ENCODE measurements at regions not wholly inside any gene's neighbourhood (a gene's known extent, or its start where the extent isn't known, plus 50 kb on each side); places are given as distances from the start of the nearest gene placed in this dataset.

DNA sequence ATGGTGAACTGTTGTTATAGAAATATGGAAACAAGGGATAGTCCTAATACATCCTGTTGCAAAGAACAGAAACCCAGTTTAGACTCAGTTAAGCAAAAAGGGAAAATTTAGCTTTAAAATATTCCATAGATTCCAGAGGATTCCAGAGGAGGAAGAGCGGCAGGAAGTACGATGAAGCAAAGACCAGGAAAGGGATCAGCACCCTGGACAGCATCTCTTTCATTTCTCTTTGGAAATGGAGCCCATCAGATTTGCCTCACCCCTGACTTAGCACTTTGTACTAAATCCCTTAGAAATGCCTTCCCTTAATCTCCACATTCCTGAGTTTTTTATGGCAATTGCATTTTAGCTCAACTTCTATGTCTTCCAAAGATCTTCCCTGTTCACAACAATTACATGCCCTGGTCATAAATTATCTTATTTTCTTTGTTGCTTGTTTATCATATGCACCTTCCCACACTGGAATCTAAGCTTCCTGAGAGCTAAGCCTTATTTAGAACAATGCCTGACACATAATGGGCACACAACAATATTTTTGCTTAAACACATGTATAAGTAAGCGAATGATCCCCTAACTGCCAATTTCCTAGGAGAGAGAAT, 150.0 kb upstream of the RBFOX1 start:
- DNase-seq = no peak

DNA sequence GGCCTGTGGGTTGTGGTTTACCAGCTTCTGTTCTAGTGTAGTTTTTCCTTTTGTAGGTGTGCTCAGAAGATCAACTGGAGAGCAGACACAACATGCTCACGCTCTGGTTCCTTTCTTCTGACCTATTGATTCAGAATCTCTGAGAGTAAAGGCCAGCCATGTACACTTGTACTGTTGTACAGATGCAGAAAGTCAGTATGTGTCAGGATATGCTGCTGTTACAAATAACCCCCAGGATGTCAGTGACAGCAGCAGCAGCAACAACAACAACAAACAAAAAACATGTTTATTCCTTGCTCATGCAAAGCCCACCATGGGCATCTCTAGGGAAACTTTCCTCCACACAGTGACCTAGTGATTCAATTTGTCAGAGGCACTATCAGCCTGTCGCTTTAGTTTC, 154.8 kb upstream of the RBFOX1 start:
- no peak for DNase-seq

DNA sequence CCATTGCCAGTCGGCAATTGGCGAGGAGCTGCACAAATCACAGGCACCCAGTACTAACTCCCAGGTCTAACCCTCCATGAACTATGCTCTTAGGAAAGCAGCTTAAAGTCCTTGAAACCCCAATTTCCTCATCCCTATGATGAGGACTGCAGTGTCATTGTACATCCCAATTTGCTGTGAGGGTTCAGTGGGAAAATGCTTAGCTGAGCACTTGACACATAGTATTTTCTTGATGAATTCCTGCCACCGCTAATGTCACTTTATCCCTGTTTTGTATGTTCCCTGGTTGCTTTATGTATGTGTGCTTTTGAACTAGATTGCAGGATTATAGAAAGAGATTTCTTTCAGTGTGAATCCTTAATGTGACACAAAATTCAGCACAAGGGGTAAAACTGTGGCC, 161.5 kb upstream of the RBFOX1 start:
- DNase-seq = no peak

DNA sequence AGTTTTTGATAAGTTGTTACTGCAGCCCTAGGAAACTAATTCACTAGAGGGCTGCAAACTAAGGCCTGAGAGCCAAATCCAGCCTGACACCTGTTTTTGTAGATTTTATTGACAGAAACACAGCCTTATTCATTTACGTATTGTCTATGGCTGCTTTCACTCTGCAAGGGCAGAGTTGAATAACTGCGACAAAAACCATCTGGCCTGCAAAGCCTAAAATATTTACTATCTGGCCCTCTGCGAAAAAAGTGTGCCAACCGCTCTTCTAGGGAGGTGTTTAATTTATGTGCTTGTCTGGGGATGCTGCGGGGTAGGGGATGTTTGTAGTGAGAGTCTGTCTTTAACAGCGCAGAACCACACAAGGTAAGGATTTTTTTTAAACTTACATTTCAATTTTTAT, 165.0 kb upstream of the RBFOX1 start:
- DNase-seq = no peak

DNA sequence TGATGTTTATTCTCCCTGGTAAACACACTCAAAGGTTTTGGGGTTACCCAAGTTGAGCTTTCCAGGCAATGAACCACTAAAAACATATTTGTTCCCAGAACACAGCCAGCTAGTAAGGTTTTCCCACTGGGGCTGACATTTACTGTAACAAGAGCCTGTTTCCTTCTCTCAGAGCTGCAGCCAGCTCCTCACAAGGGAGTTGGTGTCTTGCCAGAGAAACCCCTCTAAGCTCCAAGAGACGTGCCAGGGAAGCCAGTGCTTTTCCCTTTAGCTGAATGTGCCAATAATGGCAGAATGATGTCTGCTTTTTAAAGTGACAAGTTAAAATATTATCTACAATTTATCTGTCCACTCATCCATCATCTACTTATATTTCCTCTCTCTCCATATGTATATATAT, 170.8 kb upstream of the RBFOX1 start:
- DNase-seq = no peak

DNA sequence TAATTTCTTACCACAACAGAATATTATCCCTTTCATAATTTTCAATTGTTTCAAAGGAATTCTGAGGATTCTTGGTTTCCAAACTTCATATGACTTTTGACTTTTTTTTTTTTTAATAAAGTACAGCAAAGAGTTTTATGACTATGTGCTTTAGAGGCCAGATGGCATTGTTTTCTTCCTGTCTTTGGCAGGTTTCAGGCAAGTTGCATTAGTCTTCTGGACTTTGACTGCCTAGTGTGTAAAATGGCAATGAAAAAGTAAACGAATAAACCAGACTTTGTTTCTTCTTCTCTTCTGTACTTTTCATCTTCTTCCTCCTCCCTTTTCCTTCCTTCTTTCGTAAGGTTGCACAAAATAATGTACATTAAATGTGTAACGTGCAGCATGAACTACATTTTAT, 172.6 kb upstream of the RBFOX1 start:
- DNase-seq = no peak

DNA sequence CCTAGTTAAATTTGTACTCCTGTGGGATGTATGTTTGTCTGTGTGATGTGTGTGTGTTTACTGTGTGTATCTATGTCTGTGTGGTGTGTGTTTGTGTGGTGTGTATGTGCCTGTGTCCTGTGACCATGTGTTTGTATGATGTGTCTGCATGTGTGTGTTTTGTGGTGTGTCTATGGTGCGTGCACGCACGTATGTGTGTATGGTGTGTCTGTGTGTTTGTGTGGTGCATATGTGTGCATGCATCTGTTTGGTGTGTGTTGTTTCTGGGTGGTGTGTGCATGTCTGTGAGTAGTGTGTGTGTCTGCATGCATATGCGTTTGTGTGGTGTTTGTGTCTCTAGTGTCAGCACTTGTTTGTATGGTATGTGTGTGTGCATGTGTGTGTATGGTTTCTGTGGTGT, 174.2 kb upstream of the RBFOX1 start:
- no peak for DNase-seq

DNA sequence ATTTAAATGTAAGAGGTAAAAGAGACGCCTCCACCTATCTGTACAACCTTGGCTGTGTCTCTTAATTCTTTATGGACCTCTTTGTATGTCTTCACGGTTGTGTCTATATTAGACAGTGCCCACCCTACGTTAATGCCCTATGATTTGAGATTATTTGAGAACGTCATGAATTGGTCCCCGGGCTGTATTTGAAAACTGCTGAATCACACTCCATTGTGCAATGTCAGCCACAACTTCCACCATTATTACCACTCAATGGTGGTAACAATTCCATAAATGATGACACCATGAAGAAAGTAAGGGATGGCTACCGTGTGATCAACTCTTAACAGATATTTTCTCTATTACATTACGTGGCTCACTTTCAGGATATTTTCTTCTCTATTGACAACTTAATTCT, 182.4 kb upstream of the RBFOX1 start:
- DNase-seq = no peak

DNA sequence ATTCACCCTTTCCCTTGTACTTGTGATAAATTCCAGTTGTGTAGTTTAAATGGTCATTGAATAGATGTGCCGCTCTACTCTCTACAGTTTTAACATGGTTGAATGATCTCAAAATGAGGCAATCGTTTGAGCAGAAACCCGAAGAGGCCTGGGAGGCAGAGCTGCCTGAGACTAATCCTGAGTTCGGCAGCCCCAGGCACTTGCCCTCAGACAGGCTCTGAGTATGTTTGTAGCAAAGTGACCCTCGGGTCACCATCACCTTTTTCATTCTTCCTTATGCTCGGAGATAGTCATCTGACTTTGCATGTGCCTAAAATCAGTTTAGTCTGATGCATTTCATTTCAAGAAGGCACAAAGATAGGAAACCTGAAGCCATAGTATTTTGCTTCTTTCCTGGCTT, 184.0 kb upstream of the RBFOX1 start:
- no peak for DNase-seq

DNA sequence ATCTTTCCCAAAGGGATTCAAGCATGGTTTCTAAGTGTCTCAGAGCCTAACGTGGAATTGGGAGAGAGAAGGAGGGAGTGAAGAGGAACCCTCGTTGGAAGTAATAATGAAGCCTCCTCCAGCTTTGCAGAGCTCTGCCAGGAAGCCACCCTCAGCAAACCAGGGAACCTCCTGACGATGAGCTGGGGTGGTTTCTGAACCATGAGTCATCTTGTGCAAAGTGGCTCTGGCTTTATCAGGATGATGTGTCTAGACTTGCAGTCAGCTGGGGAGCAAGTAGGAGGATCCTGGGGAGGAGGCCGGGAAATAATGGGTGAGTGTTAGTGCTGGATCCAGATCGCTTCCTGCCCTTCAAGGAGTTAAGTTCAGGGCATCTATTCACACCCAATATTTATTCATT, 191.7 kb upstream of the RBFOX1 start:
- DNase-seq = no peak

DNA sequence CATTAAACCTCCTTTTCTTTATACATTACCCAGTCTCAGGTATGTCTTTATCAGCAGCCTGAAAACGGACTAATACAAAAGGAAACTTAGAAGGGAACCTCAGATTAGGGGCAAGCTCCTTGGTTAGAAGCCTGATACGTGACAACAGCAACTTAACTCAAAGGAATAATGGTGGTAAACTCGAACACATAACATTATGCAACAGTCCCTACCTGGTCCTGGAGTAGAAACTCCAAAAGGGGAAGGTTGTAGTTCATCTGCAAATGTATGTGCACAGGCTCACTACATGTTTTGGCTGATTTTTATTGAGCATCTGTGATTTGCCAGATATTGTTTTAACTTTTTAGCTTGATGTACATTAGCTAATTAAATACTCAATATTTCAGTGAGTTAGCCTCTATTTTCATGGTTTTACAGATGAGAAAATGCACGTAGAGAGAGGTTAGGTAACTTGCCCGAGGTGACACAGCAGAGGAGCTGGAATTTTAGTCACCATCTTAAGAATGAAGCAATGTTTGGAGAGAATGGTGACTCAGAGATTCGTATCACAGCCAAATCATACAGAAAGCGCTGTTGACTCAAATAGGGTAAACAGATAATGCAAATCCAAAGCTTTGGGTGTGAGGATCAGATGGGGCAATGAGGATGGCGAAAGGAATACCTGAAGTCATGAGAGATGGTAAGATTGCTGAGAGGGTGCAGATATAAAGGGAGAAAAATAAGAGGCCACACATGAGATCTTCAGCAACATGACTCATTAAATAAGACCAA, 194.9 kb upstream of the RBFOX1 start:
- no peak for DNase-seq

DNA sequence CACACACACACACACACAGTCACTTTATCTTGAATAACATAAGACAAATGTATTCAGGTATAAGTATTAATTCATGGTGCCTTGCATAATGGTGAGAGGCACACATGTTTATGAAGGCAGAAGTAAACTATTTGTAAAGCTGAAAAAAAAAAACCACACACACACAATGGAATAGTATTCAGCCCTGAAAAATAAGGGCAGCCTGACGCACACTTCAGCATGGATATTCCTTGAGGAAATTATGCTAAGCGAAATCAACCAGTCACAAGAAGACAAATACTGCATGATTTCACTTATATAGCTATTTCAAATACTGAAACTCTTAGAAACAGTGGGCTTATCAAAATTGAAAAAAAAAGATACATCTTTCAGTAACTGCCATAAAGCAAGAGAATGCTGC, 200.2 kb upstream of the RBFOX1 start:
- no peak for DNase-seq

DNA sequence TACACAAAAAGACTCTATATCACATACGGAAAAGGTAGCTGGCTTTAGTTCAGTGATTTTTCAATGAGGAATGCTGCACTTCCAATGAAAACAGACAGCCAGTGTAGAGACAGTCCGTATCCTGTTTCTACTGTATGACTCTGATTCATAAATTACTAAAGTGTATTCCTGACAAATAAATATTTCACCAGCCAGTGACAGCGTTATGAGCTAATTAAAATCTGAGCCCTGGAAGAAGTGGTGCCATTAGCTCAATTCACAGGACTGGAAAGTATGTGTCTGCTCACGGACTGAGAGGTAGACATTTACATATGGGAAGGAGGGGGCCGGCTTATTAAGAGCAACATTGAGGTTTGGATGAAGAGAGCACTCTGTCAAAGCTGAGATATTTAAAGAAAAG, 207.9 kb upstream of the RBFOX1 start:
- DNase-seq = no peak

DNA sequence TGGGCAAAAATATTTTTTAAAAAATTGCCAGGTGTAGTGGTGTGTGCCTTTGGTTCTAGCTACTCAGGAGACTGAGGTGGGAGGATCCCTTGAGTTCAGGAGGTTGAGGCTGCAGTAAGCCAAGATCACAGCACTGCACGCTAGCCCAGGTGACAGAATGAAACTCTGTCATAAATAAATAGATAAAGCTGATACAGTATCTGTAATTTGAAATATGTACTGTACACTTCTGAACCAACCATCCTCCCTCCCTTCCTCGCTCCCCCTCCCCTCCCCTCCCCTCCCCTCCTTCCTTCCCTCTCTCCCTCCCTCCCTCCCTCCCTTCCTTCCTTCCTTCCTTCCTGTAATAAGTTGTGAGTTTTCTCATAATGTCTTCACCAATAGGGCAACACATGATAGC, 208.4 kb upstream of the RBFOX1 start:
- no peak for DNase-seq

DNA sequence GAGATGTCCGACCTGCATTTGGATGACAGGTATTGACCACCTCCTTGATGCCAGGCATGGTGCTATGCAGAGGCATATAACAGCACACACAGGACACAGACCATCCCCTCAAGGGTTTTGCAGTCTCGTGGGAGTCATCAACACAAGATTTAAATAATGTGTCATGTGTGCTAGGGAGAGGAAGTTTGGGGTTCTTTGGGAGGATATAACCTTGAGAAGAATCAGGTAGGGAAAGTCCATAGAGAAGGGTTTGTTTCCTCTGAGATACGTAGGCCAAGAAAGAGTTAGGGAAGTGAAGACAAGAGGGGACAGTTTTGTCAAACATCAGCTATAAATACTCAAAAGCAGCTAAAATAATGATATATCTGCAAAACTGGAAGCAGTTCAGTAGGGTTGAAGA, 215.9 kb upstream of the RBFOX1 start:
- DNase-seq = no peak

DNA sequence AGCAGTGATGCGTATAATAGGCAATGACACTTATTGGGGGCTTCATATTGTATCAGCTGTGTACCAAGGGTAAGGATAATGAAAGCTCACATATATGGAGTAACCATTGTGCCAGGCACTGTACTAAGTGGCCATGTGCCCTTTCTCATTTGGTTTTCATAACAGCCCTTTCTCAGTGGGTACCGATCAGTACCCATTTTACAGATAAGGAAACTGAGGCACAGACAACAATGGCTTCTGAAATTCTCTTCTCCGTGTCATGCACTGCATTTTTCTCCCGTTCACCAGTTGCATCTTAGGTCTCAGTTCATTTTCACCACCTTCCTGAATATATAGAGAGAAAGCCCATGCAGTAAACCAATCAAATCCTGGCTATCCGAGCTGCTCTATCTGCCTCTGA, 216.7 kb upstream of the RBFOX1 start:
- no peak for DNase-seq

DNA sequence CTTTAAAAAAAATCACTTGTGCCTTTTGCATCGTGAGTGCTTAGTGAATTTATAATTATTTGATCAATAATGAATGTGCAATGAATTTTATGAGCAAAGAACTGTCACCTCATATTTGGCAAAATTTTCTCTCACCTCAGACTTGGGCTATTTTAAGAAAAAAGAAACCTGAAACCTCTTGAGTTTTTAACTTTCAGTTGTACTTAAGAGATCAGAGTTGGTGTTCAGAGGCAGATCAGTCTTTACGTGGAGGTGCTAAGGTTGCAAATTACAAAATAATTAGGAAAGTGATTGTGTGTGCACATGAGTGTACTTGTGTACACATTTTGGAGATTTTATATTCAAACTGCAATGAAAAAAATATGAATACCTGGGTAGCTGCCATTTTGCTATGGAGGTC, 218.7 kb upstream of the RBFOX1 start:
- DNase-seq = no peak

DNA sequence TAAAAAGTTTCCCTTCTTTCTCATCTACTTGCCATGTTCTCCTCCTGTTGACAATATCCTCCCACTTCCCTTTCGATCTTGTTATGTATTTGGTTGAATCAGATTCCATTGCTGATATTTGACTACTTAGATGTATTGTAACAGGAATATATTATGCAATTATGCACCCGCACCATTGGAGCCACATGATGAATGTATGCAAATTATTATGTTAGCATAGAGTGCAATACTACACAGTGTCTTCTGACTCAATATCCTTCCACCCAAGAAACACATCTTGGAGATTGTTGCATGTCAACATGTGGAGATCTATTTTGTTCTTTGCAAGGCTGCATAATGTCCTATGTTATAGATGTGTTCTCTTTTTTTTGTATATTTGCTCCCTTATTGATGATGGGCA, 219.2 kb upstream of the RBFOX1 start:
- DNase-seq = no peak

DNA sequence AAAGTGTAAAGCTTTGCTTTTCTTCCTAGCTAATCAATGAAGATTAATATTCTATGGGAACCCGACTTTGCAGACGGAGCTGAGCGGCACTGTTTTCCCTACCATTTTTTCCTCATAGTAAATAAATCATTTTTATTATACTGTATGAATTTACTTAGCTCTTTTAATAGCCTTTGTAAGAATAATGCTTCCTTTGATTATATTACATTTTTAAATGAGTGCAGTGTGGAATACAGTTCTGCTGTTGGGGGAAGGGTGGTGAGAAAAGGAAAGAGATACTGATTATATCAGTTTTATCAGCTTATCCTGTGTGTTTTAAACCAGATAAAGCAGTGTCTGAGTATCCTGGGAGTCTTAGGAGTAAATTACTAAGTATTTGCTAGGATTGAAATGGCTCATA, 221.4 kb upstream of the RBFOX1 start:
- no peak for DNase-seq

DNA sequence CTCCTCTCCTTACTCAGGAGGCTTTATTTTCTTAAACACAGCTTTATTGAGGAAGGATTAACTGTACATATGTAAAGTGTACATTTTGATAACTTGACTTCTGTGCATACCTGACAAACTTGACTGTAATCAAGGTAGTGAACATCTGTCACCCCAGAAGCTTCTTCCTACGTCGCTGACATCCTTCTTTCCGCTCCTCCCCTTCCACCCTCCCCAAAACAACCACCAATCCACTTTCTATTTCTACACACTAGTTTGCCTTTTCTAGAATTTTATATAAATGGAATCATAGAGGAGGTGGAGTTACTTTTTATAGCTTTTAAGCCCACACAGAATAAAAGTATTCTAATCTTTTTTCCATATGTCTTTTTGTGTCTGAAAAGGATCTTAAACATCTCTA, 225.2 kb upstream of the RBFOX1 start:
- DNase-seq = no peak

DNA sequence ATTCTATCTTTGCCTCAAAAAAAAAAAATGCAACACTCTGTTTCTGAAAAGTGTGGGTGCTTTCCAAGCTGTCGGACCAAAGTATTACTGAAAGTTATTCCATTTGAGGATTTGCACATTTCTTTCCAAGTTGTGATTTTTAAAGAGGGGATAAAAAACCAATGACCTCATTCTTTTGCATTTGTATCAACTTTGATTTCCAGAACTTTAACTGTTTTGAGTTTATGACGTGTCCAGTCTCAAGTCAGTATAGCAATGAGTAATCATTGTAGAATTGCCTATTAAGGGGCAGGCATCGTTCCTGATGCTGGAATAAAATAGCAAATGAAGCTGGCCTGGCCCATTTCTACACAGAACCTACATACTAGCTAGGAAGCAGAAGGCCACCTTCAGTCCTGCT, 229.6 kb upstream of the RBFOX1 start:
- no peak for DNase-seq

DNA sequence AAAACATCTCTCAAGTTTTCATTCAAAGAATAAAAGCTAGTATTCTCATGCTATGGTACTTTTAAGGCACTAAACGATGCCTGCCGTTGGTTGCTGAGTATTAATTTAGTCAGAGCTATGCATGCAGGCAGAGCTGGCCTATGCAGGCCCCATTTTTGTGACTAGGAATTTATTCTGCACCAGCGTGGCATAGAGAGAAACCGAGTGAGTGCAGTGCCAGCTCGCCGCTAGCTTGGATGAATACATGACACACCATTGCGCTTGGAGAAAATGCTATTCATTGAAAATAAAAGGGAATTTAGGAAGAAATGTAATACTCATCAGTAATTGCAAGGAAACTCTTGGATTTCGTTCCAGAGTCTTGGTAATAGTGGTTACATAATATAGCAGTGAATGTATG, 231.6 kb upstream of the RBFOX1 start:
- DNase-seq = no peak

DNA sequence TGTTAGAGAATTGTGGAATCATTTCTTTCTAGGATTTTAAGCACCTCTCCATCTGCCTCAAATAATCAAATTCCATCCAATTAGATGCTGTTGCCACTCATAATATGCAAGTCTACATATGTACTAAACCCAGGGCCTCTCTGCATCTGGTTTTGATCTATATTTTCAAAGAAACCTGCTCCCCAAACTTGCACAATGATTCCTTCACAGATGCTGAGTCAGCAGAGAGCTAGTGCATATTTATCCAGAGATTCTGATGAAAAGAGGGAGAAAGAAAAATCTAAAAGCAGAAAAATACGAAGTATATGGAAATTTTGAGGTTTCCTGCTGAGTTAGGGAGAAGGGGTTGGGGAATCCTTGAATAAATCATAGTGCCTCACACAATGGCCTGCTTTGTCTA, 235.1 kb upstream of the RBFOX1 start:
- no peak for DNase-seq

DNA sequence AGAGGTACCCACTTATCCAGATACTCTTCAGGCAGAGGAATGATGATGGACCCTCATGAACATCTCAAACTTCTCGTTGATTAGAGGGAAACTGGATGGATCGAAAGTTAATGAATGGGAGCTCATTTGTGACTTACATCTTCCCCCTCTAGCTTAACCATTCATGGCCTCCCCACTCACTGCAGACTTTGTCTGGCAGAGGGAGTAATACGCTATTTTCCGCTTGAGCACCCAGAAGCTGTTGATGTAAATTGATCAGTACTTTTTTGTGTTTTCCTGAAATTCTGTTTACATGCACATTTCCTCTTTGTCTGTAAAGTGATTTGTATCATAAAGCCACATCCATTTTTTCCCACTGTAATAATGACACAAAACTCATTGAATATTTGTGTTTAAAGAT, 239.1 kb upstream of the RBFOX1 start:
- no peak for DNase-seq

DNA sequence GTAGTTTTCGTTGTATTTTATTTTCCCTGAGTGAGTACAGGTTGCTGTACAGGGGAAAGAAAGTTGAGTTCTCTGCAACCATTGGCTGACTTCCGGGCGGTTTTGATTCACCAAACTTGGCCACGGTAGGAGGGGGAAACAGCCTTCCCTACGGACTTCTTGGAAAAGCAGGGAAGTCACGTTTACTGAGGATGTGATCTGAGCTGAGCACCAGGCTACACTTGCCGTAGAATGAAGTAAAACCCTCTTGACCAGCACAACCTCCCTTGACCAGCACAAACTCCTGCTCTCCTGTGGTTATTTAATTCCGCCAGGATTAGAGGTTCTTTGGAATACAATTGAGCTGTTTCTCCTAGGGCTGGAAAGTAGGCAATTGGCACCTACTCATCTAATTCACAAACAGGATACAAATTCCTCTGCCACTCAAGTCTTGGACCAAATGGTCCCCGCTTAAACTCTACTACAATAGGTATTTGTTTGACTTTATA, 242.0 kb upstream of the RBFOX1 start:
- no peak for DNase-seq
